WTC11 (cell line): ENCODE measurements at regions not wholly inside any gene's neighbourhood (a gene's known extent, or its start where the extent isn't known, plus 50 kb on each side); places are given as distances from the start of the nearest gene placed in this dataset.

Experiments used
- ATF3 ChIP-seq: sonication (generic); formaldehyde crosslinking; conservative IDR thresholded peaks from 2 replicates; pipeline ENCODE4 v1.8.1; 2022; ENCODE audit warnings: mild to moderate bottlenecking, missing genetic modification reagents
- CREM ChIP-seq: sonication (generic); formaldehyde crosslinking; IDR thresholded peaks from 2 replicates; pipeline ENCODE4 v1.8.1; 2022; ENCODE audit warnings: mild to moderate bottlenecking, missing genetic modification reagents, moderate library complexity
- CTCF ChIP-seq: fragments of 200-600 bp; IDR thresholded peaks from 2 replicates; pipeline ENCODE4 v1.8.0; 2022; ENCODE audit warnings: antibody characterized with exemption
- FOXJ3 ChIP-seq: sonication (generic); formaldehyde crosslinking; IDR thresholded peaks from 2 replicates; pipeline ENCODE4 v1.9.0; 2021; ENCODE audit warnings: missing genetic modification reagents, mild to moderate bottlenecking, borderline replicate concordance
- FOXK1 ChIP-seq: sonication (generic); formaldehyde crosslinking; IDR thresholded peaks from 2 replicates; pipeline ENCODE4 v1.8.0; 2022; ENCODE audit warnings: mild to moderate bottlenecking, moderate library complexity, missing genetic modification reagents
- NR1H2 ChIP-seq: sonication (generic); formaldehyde crosslinking; IDR thresholded peaks from 2 replicates; pipeline ENCODE4 v1.9.0; 2021; ENCODE audit warnings: mild to moderate bottlenecking, moderate library complexity, missing genetic modification reagents
- NR2C2 ChIP-seq: sonication (generic); formaldehyde crosslinking; IDR thresholded peaks from 2 replicates; pipeline ENCODE4 v1.8.0; 2022; ENCODE audit warnings: mild to moderate bottlenecking, missing genetic modification reagents
- NR3C1 ChIP-seq: sonication (generic); formaldehyde crosslinking; conservative IDR thresholded peaks from 2 replicates; pipeline ENCODE4 v1.8.1; 2023; ENCODE audit warnings: low read depth, mild to moderate bottlenecking, missing genetic modification reagents
- SMAD4 ChIP-seq: sonication (generic); formaldehyde crosslinking; IDR thresholded peaks from 2 replicates; pipeline ENCODE4 v1.8.0; 2022; ENCODE audit warnings: mild to moderate bottlenecking, missing genetic modification reagents
- USF1 ChIP-seq: sonication (generic); formaldehyde crosslinking; IDR thresholded peaks from 2 replicates; pipeline ENCODE4 v1.8.0; 2022; ENCODE audit warnings: mild to moderate bottlenecking, missing genetic modification reagents
- TF ChIP-seq, protein P1 (sequence below): sonication (generic); formaldehyde crosslinking; IDR thresholded peaks from 2 replicates; pipeline ENCODE4 v1.8.1; 2023; ENCODE audit warnings: mild to moderate bottlenecking, missing genetic modification reagents, moderate library complexity

GRCh38 chr1:212201461-212201860 lies 83.7 kb upstream of the PPP2R5A start:
- TF ChIP-seq FOXK1 (no peak), NR1H2 (no peak), SMAD4 (CRISPR knock-in tag) (no peak), ATF3 (no peak), NR3C1 (CRISPR knock-in tag) (no peak), USF1 (no peak), FOXJ3 (CRISPR knock-in tag) (no peak), NR2C2 (no peak), CREM (no peak), CTCF (no peak)
- TF ChIP-seq, protein P1, sequence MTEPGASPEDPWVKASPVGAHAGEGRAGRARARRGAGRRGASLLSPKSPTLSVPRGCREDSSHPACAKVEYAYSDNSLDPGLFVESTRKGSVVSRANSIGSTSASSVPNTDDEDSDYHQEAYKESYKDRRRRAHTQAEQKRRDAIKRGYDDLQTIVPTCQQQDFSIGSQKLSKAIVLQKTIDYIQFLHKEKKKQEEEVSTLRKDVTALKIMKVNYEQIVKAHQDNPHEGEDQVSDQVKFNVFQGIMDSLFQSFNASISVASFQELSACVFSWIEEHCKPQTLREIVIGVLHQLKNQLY = no peak
